Right atrium auricular region (tissue), 2 donors: ENCODE measurements at regions not wholly inside any gene's neighbourhood (a gene's known extent, or its start where the extent isn't known, plus 50 kb on each side); places are given as distances from the start of the nearest gene placed in this dataset.

Experiments
- DNase-seq: peaks from one replicate; pipeline ENCODE4 v3.0.0-alpha.2; 2019; ENCODE audit warnings: low spot score
- H3K27ac ChIP-seq, 2 donors: fragments of 200-600 bp; sonication (generic); 1 replicate in 1 of 2; 2 replicates in 1 of 2; pipeline ENCODE4 v1.5.1; 2016 to 2019
- H3K27me3 ChIP-seq, 2 donors: fragments of 200-600 bp; sonication (generic); one replicate each; pipeline versions ENCODE4 v1.5.1 to v1.6.0; 2017 to 2019
- H3K36me3 ChIP-seq: fragments of 200-600 bp; sonication (generic); one replicate; pipeline ENCODE4 v1.5.1; 2016
- H3K4me1 ChIP-seq, 2 donors: fragments of 200-600 bp; sonication (generic); one replicate each; pipeline versions ENCODE4 v1.5.1 to v1.6.0; 2017 to 2019
- H3K4me3 ChIP-seq, 2 donors: fragments of 200-600 bp; sonication (generic); 1 replicate in 1 of 2; 2 replicates in 1 of 2; pipeline ENCODE4 v1.5.1; 2017 to 2019; ENCODE audit warnings: mild to moderate bottlenecking in 1 of 2, moderate library complexity in 1 of 2
- H3K9me3 ChIP-seq, 2 donors: fragments of 200-600 bp; sonication (generic); one replicate each; pipeline ENCODE4 v1.5.1; 2019
- TF ChIP-seq, protein P1 (sequence below), 2 donors: fragments of 200-600 bp; sonication (generic); IDR thresholded peaks; one replicate each; pipeline ENCODE4 v1.5.1; 2019; ENCODE audit warnings: antibody characterized with exemption in 2 of 2

DNA sequence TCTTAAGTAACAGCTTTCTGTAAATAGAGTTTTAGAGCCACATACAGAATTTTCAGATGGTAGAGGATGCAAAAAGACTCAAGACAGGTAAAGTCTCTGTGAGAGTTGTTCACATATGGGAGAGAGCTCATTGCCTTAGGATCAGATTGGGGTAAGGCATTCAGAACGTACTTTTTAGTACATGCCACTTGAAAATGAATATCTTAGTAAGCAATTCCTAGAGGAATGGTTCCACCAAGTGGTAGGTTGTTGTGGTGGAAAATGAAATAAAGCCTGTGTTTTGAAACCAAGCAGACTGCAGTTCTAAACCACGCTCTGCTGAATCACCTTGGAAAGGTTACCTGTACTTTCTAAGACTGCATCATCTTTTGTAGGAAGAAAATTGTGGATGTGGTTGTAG is 547.0 kb upstream of the LCORL start:
- DNase-seq = no peak
- Histone ChIP-seq H3K4me3 (no peak overlapping the region), H3K27ac (no peak overlapping the region)

DNA sequence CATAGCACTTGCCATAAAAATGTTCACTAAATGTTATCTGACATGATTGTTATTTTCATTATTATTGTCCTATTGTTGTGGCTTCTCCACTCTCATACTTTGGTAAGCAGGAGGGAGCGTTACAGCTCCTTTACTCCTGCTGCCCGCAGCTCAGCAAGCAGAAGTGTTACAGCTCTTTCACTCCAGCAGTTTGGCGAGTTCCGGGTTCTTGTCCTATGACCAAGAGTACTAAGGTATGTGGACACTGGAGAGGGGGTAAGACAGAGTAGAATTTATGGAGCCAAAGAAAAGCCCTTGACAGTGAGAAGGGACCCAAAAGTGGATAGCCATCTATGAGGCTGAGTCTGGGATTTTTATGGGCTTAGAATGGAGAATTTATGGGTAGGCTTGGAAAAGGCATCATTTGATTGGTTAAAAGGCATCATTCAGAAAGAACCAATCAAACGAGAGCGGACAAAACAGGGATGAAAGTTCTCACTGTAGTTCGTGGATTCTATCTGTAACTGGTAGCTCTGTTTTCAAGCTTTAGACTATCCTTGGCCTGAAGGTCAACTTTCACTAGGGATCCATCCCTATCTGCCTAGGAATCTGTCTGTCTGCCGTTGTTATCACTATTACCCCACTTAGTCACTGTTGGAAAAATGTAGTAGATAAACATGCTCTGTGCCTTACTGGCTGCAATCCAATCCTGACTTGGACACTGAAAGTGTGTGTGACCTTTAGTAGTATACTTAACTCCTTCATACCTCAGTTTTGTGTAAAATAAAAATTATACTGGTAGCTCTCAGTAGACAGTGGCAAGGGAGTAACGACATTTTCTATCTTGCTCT is 545.6 kb upstream of the LCORL start:
- no peak for DNase-seq
- no peaks in the 10 kb centered on the region for H3K27me3 ChIP-seq
- no peaks in the 10 kb centered on the region for H3K9me3 ChIP-seq
- no peaks in the 10 kb centered on the region for H3K36me3 ChIP-seq
- H3K4me1 ChIP-seq = no peaks in the 10 kb centered on the region
- H3K27ac ChIP-seq = no peak overlapping the region
- TF ChIP-seq, protein P1, sequence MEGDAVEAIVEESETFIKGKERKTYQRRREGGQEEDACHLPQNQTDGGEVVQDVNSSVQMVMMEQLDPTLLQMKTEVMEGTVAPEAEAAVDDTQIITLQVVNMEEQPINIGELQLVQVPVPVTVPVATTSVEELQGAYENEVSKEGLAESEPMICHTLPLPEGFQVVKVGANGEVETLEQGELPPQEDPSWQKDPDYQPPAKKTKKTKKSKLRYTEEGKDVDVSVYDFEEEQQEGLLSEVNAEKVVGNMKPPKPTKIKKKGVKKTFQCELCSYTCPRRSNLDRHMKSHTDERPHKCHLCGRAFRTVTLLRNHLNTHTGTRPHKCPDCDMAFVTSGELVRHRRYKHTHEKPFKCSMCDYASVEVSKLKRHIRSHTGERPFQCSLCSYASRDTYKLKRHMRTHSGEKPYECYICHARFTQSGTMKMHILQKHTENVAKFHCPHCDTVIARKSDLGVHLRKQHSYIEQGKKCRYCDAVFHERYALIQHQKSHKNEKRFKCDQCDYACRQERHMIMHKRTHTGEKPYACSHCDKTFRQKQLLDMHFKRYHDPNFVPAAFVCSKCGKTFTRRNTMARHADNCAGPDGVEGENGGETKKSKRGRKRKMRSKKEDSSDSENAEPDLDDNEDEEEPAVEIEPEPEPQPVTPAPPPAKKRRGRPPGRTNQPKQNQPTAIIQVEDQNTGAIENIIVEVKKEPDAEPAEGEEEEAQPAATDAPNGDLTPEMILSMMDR (IDR thresholded peaks at IDR 0.05) = no peak
- no peak overlapping the region for H3K4me3 ChIP-seq

More for the DNA sequence above, 547.0 kb upstream of the LCORL start:
- no peaks in the 10 kb centered on the region for H3K4me1 ChIP-seq
- TF ChIP-seq, protein P1 (IDR thresholded peaks at IDR 0.05) = peak in 1 of 2 donors; percentile 24
- no peaks in the 10 kb centered on the region for H3K36me3 ChIP-seq
- no peaks in the 10 kb centered on the region for H3K27me3 ChIP-seq
- H3K9me3 ChIP-seq = no peaks in the 10 kb centered on the region

DNA sequence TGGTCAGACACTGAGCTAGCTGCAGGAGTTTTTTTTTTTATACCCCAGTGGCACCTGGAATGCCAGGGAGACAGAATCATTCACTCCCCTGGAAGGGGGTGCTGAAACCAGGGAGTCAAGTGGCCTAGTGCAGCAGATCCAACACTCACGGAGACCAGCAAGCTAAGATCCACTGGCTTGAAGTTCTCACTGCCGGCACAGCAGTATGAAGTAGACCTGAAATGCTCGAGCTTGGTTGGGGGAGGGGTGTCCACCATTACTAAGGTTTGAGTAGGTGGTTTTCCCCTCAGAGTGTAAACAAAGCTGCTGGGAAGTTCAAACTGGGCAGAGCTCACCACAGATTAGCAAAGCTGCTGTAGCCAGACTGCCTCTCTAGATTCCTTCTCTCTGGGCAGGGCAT is 537.9 kb upstream of the LCORL start:
- TF ChIP-seq, protein P1 (IDR thresholded peaks at IDR 0.05) = no peak
- H3K36me3 ChIP-seq = no peaks in the 10 kb centered on the region
- H3K4me1 ChIP-seq = no peaks in the 10 kb centered on the region
- no peak for DNase-seq
- no peaks in the 10 kb centered on the region for H3K9me3 ChIP-seq
- no peak overlapping the region for H3K27ac ChIP-seq
- H3K27me3 ChIP-seq = no peaks in the 10 kb centered on the region
- H3K4me3 ChIP-seq = no peak overlapping the region

GRCh38 chr4:18556402-18556801 is 534.8 kb upstream of the LCORL start:
- H3K27ac ChIP-seq = no peak overlapping the region
- no peak overlapping the region for H3K4me3 ChIP-seq
- TF ChIP-seq, protein P1 (IDR thresholded peaks at IDR 0.05) = no peak
- no peaks in the 10 kb centered on the region for H3K4me1 ChIP-seq
- no peaks in the 10 kb centered on the region for H3K9me3 ChIP-seq
- H3K27me3 ChIP-seq = no peaks in the 10 kb centered on the region
- DNase-seq = no peak
- H3K36me3 ChIP-seq = no peaks in the 10 kb centered on the region

DNA sequence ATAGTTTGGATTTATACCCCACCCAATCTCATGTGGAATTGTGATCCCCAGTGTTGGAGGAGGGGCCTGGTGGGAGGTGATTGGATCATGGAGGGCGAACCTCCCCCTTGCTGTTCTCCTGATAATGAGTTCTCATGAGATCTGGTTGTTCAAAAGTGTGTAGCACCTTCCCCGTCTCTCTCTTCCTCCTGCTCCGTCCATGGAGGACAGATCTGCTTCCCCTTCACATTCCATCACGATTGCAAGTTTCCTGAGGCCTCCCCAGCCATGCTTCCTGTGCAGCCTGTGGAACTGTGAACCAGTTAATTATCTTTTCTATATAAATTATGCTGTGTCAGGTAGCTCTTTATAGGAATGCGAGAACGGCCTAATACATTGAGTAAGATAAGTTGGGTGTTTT is 518.8 kb upstream of the LCORL start:
- no peak for DNase-seq
- Histone ChIP-seq H3K36me3 (no peaks in the 10 kb centered on the region), H3K27ac (no peak overlapping the region), H3K4me1 (no peaks in the 10 kb centered on the region), H3K4me3 (no peak overlapping the region), H3K9me3 (no peaks in the 10 kb centered on the region), H3K27me3 (no peaks in the 10 kb centered on the region)
- TF ChIP-seq, protein P1 (IDR thresholded peaks at IDR 0.05) = no peak

DNA sequence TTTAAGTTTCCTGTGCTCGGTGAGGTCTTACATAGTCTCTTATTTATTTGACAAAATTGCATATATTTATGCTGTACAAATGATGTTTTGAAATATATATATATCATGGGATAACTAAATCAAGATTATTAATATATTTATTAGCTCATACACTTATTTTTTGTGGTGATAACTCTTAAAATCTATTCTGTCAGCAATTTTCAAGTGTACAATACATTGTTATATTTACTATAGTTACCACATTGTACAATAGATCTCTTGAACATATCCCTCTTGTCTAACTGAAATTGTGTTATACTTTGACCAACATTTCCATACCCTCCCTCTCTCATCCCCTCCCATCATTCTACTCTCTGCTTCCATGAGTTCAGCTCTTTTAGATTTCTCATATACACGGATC is 516.6 kb upstream of the LCORL start:
- no peak overlapping the region for H3K27ac ChIP-seq
- H3K27me3 ChIP-seq = no peaks in the 10 kb centered on the region
- H3K4me3 ChIP-seq = no peak overlapping the region
- H3K9me3 ChIP-seq = no peaks in the 10 kb centered on the region
- TF ChIP-seq, protein P1 (IDR thresholded peaks at IDR 0.05) = no peak
- no peak for DNase-seq
- no peaks in the 10 kb centered on the region for H3K4me1 ChIP-seq
- H3K36me3 ChIP-seq = no peaks in the 10 kb centered on the region
